ENCODE measurements at regions not wholly inside any gene's neighbourhood (a gene's known extent, or its start where the extent isn't known, plus 50 kb on each side); places are given as distances from the start of the nearest gene placed in this dataset.

DNA sequence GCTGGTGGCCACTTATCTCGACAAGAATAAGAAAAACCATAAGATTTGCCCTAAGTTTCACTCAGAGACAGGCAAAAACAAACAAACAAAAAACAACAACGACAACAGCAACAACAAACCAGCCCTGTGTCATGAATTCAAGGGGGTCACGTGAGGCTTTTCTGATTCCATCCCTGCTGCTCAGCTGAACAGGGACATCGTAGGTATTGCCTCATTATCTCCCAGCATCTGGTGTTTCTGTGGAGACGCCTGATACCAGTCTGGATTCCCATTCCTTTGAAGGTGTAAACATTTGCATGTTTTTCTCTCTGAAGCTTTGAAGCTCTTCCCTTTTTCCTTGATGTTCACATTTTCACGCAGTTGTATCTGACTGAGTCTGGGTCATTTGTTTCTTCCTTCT lies 117.4 kb downstream of the KCNF1 start:
- TF ChIP-seq ZFP30 (CRISPR knock-in tag; IDR thresholded peaks at IDR 0.05) (no peak), ARNTL (CRISPR knock-in tag; IDR thresholded peaks at IDR 0.05; ENCODE audit: borderline replicate concordance, low read depth) (no peak), ISL1 (CRISPR knock-in tag; IDR thresholded peaks at IDR 0.05) (no peak), PPARA (CRISPR knock-in tag; IDR thresholded peaks at IDR 0.05; ENCODE audit: borderline replicate concordance) (no peak), ZFP3 (CRISPR knock-in tag; IDR thresholded peaks at IDR 0.05) (no peak), ZNF565 (CRISPR knock-in tag; conservative IDR thresholded peaks at IDR 0.05; ENCODE audit: low read depth) (no peak), PATZ1 (CRISPR knock-in tag; IDR thresholded peaks at IDR 0.05; ENCODE audit: borderline replicate concordance) (no peak), TCF4 (CRISPR knock-in tag; IDR thresholded peaks at IDR 0.05; ENCODE audit: borderline replicate concordance) (no peak), OSR1 (CRISPR knock-in tag; IDR thresholded peaks at IDR 0.05) (no peak), ESRRG (CRISPR knock-in tag; IDR thresholded peaks at IDR 0.05) (no peak)
- TF ChIP-seq, protein P1, sequence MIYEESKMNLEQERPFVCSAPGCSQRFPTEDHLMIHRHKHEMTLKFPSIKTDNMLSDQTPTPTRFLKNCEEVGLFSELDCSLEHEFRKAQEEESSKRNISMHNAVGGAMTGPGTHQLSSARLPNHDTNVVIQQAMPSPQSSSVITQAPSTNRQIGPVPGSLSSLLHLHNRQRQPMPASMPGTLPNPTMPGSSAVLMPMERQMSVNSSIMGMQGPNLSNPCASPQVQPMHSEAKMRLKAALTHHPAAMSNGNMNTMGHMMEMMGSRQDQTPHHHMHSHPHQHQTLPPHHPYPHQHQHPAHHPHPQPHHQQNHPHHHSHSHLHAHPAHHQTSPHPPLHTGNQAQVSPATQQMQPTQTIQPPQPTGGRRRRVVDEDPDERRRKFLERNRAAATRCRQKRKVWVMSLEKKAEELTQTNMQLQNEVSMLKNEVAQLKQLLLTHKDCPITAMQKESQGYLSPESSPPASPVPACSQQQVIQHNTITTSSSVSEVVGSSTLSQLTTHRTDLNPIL (CRISPR knock-in tag; IDR thresholded peaks at IDR 0.05; ENCODE audit: low read depth), result no peak

All from SK-N-SH treated with all-trans-retinoic acid at 6 μM for 48 hours (cell line).